Natural killer cell (primary cell): ENCODE measurements at regions not wholly inside any gene's neighbourhood (a gene's known extent, or its start where the extent isn't known, plus 50 kb on each side); places are given as distances from the start of the nearest gene placed in this dataset.
"Not testable (repeated sequence)": the region's sequence is repeated elsewhere in the genome, so short reads cannot be mapped to it uniquely, and the experiment has no call there.

Experiments
- ATAC-seq, 3 donors: fragments of 150-1000 bp in 2 of 3; fragments of 200-7000 bp in 1 of 3; cut with Tn5 transposase; 1 replicate in 1 of 3; 2 replicates in 2 of 3; pipeline ENCODE4 v1.10.0; 2021; ENCODE audit warnings: mild to moderate bottlenecking in 2 of 3, moderate library complexity in 2 of 3
- DNase-seq, 2 donors: peaks; one replicate each; pipeline versions ENCODE4 v3.0.0 to v3.0.0-alpha.2; 2013 to 2021; ENCODE audit warnings: mixed read lengths in 1 of 2
- H3K27ac ChIP-seq: one replicate; pipeline ENCODE4 v1.5.1; 2013; ENCODE audit warnings: mild to moderate bottlenecking, low read length
- H3K27me3 ChIP-seq: one replicate; pipeline ENCODE4 v1.6.1; 2013; ENCODE audit warnings: low read length; ENCODE audit not compliant: control insufficient read depth, insufficient read depth
- H3K36me3 ChIP-seq: one replicate; pipeline ENCODE4 v1.6.1; 2013; ENCODE audit warnings: low read length; ENCODE audit not compliant: control insufficient read depth, insufficient read depth
- H3K4me1 ChIP-seq: one replicate; pipeline ENCODE4 v1.6.1; 2013; ENCODE audit warnings: low read length; ENCODE audit not compliant: control insufficient read depth, insufficient read depth
- H3K4me3 ChIP-seq: one replicate; pipeline ENCODE4 v1.5.1; 2013; ENCODE audit warnings: low read length
- H3K9me3 ChIP-seq: one replicate; pipeline ENCODE4 v1.6.1; 2013; ENCODE audit warnings: low read length; ENCODE audit not compliant: control insufficient read depth, insufficient read depth
- H3K27ac Mint-ChIP-seq, 2 donors: one replicate each; pipeline ENCODE4 v1.8.0; 2022; ENCODE audit warnings: mild to moderate bottlenecking in 2 of 2, mixed read lengths in 2 of 2, moderate library complexity in 1 of 2
- H3K27me3 Mint-ChIP-seq, 2 donors: one replicate each; pipeline ENCODE4 v1.8.0; 2022; ENCODE audit warnings: low read depth in 2 of 2, mixed read lengths in 2 of 2
- H3K36me3 Mint-ChIP-seq: one replicate; pipeline ENCODE4 v1.8.0; 2022; ENCODE audit warnings: mixed read lengths
- H3K4me1 Mint-ChIP-seq, 2 donors: one replicate each; pipeline ENCODE4 v1.8.0; 2022; ENCODE audit warnings: mixed read lengths in 2 of 2
- H3K4me3 Mint-ChIP-seq: one replicate; pipeline ENCODE4 v1.8.0; 2022; ENCODE audit warnings: mild to moderate bottlenecking, moderate library complexity, mixed read lengths
- H3K9me3 Mint-ChIP-seq, 2 donors: one replicate each; pipeline ENCODE4 v1.8.0; 2022; ENCODE audit warnings: mixed read lengths in 2 of 2
- whole genome bisulfite sequencing: methylation state at CpG from one replicate; pipeline ENCODE4 v1.1.7; 2013; ENCODE audit warnings: missing lambda C conversion rate; ENCODE audit not compliant: insufficient coverage; 5-methylcytosine and 5-hydroxymethylcytosine counted together
- intact Hi-C: fragments of 100-400 bp; cut with micrococcal nuclease; formaldehyde crosslinking; loops from one replicate; pipeline ENCODE4 v1.14.2; 2022
- TF ChIP-seq, protein P1 (sequence below): fragments of 200-600 bp; IDR thresholded peaks from one replicate; pipeline ENCODE4 v1.8.0; 2022; ENCODE audit warnings: antibody characterized with exemption

DNA sequence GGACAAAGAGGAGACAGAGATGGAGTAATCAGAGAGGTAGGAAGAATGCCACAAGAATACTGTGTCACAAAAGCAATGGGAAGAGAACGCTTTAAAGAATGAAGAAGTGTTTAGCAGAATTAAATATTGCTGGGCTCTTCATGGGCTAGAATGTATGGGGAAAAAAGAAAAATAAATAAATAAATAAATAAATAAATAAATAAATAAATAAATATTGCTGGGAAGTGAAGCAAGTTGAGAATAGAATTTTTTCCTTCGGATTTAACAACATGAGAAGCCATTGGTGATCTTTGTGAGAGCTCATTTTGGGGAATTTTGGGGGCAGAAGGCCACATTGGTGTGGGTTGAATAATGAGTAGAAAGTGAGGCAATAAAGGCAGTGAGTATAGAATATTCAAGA, 59.7 kb upstream of the FRMPD3 start:
- no peaks in the 10 kb centered on the region for H3K36me3 Mint-ChIP-seq
- H3K4me3 Mint-ChIP-seq, result no peak overlapping the region
- peaks cover 0 to 2% of the 10 kb centered on the region in 2 donors for H3K9me3 Mint-ChIP-seq
- Histone ChIP-seq H3K36me3 (no peaks in the 10 kb centered on the region), H3K9me3 (no peaks in the 10 kb centered on the region), H3K4me1 (no peaks in the 10 kb centered on the region), H3K27ac (no peak overlapping the region), H3K27me3 (no peaks in the 10 kb centered on the region), H3K4me3 (no peak overlapping the region)
- DNase-seq (no peak), ATAC-seq (no peak)
- WGBS, result 89% methylated on average over 1 of the region's 2 CpGs
- no peak overlapping the region for H3K27ac Mint-ChIP-seq
- H3K27me3 Mint-ChIP-seq, result peaks cover 22 to 55% of the 10 kb centered on the region in 2 donors
- TF ChIP-seq, protein P1, sequence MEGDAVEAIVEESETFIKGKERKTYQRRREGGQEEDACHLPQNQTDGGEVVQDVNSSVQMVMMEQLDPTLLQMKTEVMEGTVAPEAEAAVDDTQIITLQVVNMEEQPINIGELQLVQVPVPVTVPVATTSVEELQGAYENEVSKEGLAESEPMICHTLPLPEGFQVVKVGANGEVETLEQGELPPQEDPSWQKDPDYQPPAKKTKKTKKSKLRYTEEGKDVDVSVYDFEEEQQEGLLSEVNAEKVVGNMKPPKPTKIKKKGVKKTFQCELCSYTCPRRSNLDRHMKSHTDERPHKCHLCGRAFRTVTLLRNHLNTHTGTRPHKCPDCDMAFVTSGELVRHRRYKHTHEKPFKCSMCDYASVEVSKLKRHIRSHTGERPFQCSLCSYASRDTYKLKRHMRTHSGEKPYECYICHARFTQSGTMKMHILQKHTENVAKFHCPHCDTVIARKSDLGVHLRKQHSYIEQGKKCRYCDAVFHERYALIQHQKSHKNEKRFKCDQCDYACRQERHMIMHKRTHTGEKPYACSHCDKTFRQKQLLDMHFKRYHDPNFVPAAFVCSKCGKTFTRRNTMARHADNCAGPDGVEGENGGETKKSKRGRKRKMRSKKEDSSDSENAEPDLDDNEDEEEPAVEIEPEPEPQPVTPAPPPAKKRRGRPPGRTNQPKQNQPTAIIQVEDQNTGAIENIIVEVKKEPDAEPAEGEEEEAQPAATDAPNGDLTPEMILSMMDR, result no peak
- intact Hi-C loops, result no loop called here
- no peaks in the 10 kb centered on the region for H3K4me1 Mint-ChIP-seq

- ATAC-seq, intact Hi-C loops: not testable (repeated sequence)
- WGBS, result 100% methylated on average over 1 of the region's 1 CpG
These were observed 55.8 kb upstream of the FRMPD3 start for GRCh38 chrX:107393656-107394055.

GRCh38 chrX:107396235-107396634, 53.2 kb upstream of the FRMPD3 start:
- 63% methylated on average over 1 of the region's 1 CpG for WGBS

More at GRCh38 chrX:107393656-107394055, 55.8 kb upstream of the FRMPD3 start:
- H3K4me1 Mint-ChIP-seq, H3K27me3 ChIP-seq, H3K36me3 Mint-ChIP-seq, H3K4me3 ChIP-seq, H3K27ac ChIP-seq, H3K9me3 Mint-ChIP-seq, H3K4me3 Mint-ChIP-seq, H3K4me1 ChIP-seq, H3K27ac Mint-ChIP-seq, H3K9me3 ChIP-seq, DNase-seq, H3K36me3 ChIP-seq: not testable (repeated sequence)
- peaks cover 18 to 64% of the 10 kb centered on the region in 2 donors for H3K27me3 Mint-ChIP-seq

GRCh38 chrX:107396783-107397182, 52.7 kb upstream of the FRMPD3 start:
- no peaks in the 10 kb centered on the region for H3K27me3 ChIP-seq
- peaks cover 15 to 63% of the 10 kb centered on the region in 2 donors for H3K27me3 Mint-ChIP-seq
- no peaks in the 10 kb centered on the region for H3K4me1 ChIP-seq
- H3K27ac Mint-ChIP-seq, result no peak overlapping the region
- no peak overlapping the region for H3K4me3 ChIP-seq
- WGBS, result 95% methylated on average over 4 of the region's 6 CpGs
- no peak overlapping the region for H3K27ac ChIP-seq
- H3K9me3 Mint-ChIP-seq, result peaks cover 2 to 3% of the 10 kb centered on the region in 2 donors
- TF ChIP-seq, protein P1, result no peak
- H3K36me3 ChIP-seq, result no peaks in the 10 kb centered on the region
- no peaks in the 10 kb centered on the region for H3K4me1 Mint-ChIP-seq
- intact Hi-C loops, result no loop called here
- H3K9me3 ChIP-seq, result no peaks in the 10 kb centered on the region
- DNase-seq (no peak), ATAC-seq (no peak)
- no peaks in the 10 kb centered on the region for H3K36me3 Mint-ChIP-seq
- H3K4me3 Mint-ChIP-seq, result no peak overlapping the region

More at GRCh38 chrX:107396235-107396634, 53.2 kb upstream of the FRMPD3 start:
- Mint-ChIP-seq H3K9me3 (peaks cover 2 to 3% of the 10 kb centered on the region in 2 donors), H3K36me3 (no peaks in the 10 kb centered on the region), H3K27ac (no peak overlapping the region), H3K4me3 (no peak overlapping the region), H3K4me1 (no peaks in the 10 kb centered on the region), H3K27me3 (peaks cover 16 to 68% of the 10 kb centered on the region in 2 donors)
- no peak for ATAC-seq
- Histone ChIP-seq H3K27ac (no peak overlapping the region), H3K36me3 (no peaks in the 10 kb centered on the region), H3K4me1 (no peaks in the 10 kb centered on the region), H3K27me3 (no peaks in the 10 kb centered on the region), H3K9me3 (no peaks in the 10 kb centered on the region), H3K4me3 (no peak overlapping the region)
- intact Hi-C loops, result no loop called here
- TF ChIP-seq, protein P1, result no peak
- DNase-seq, result no peak
